ENCODE measurements at regions not wholly inside any gene's neighbourhood (a gene's known extent, or its start where the extent isn't known, plus 50 kb on each side); places are given as distances from the start of the nearest gene placed in this dataset.

DNA sequence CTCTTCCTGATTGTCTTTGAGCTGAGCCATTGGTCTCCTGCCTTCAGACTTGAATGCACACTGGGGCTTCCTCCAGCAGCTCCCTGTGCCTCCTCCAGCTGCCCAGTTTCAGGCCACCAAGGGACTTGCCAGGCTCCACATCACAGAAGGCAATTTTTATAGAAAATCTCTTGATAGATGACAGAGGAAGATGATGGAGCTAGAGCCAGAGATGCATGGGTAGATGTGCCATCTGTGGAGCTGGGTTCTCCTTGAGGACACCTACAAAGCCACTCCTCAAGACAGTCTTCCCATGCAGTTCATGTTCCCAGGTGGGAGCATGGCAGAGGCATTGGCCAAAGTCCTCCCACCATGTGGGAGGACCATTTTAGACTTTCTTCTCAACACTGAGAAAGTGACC is 239.6 kb upstream of the IRX1 start:
- TF ChIP-seq ELF4 (IDR thresholded peaks at IDR 0.05) (no peak), SUZ12 (IDR thresholded peaks at IDR 0.05) (no peak), TARDBP (IDR thresholded peaks at IDR 0.05) (no peak), LEF1 (IDR thresholded peaks at IDR 0.05; ENCODE audit: borderline replicate concordance) (no peak), HDGF (IDR thresholded peaks at IDR 0.05; ENCODE audit: borderline replicate concordance) (no peak), FOXA1 (IDR thresholded peaks at IDR 0.05) (no peak), FOXK2 (IDR thresholded peaks at IDR 0.05) (no peak), L3MBTL2 (conservative IDR thresholded peaks at IDR 0.05) (no peak), SP1 (IDR thresholded peaks at IDR 0.05) (no peak), FOXM1 (IDR thresholded peaks at IDR 0.05; ENCODE audit: borderline replicate concordance) (no peak), NFRKB (IDR thresholded peaks at IDR 0.05) (no peak), BHLHE40 (IDR thresholded peaks at IDR 0.05; ENCODE audit: borderline replicate concordance) (no peak), ZNF384 (IDR thresholded peaks at IDR 0.05) (no peak)
- TF ChIP-seq, protein P1, sequence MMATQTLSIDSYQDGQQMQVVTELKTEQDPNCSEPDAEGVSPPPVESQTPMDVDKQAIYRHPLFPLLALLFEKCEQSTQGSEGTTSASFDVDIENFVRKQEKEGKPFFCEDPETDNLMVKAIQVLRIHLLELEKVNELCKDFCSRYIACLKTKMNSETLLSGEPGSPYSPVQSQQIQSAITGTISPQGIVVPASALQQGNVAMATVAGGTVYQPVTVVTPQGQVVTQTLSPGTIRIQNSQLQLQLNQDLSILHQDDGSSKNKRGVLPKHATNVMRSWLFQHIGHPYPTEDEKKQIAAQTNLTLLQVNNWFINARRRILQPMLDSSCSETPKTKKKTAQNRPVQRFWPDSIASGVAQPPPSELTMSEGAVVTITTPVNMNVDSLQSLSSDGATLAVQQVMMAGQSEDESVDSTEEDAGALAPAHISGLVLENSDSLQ (IDR thresholded peaks at IDR 0.05): no peak

Measured in HEK293T (cell line).